ENCODE measurements at regions not wholly inside any gene's neighbourhood (a gene's known extent, or its start where the extent isn't known, plus 50 kb on each side); places are given as distances from the start of the nearest gene placed in this dataset.

GRCh38 chr5:121152411-121152810 is 688.3 kb downstream of the PRR16 start:
- H3K27me3 Mint-ChIP-seq (ENCODE audit: low read depth), result no peaks in the 10 kb centered on the region
- H3K9me3 Mint-ChIP-seq, result peaks cover 8% of the 10 kb centered on the region
- no peak overlapping the region for H3K4me3 Mint-ChIP-seq
- H3K36me3 Mint-ChIP-seq (ENCODE audit: low read depth), result no peaks in the 10 kb centered on the region
- H3K27ac Mint-ChIP-seq, result no peak overlapping the region
- H3K4me1 Mint-ChIP-seq (ENCODE audit: low read depth), result no peaks in the 10 kb centered on the region
- DNase-seq (ENCODE audit: low spot score), result no peak

GRCh38 chr5:121156565-121156964 is 692.5 kb downstream of the PRR16 start:
- no peak for DNase-seq (ENCODE audit: low spot score)
- no peaks in the 10 kb centered on the region for H3K9me3 Mint-ChIP-seq
- no peaks in the 10 kb centered on the region for H3K4me1 Mint-ChIP-seq (ENCODE audit: low read depth)
- no peak overlapping the region for H3K4me3 Mint-ChIP-seq
- no peaks in the 10 kb centered on the region for H3K27me3 Mint-ChIP-seq (ENCODE audit: low read depth)
- H3K36me3 Mint-ChIP-seq (ENCODE audit: low read depth), result no peaks in the 10 kb centered on the region
- H3K27ac Mint-ChIP-seq, result no peak overlapping the region

- Mint-ChIP-seq H3K4me3 (no peak overlapping the region), H3K9me3 (no peaks in the 10 kb centered on the region), H3K4me1 (ENCODE audit: low read depth) (no peaks in the 10 kb centered on the region), H3K36me3 (ENCODE audit: low read depth) (no peaks in the 10 kb centered on the region), H3K27ac (no peak overlapping the region), H3K27me3 (ENCODE audit: low read depth) (no peaks in the 10 kb centered on the region)
- DNase-seq (ENCODE audit: low spot score), result no peak
Observed at GRCh38 chr5:121158451-121158850, 693.2 kb upstream of the FTMT start.

- H3K4me1 Mint-ChIP-seq (ENCODE audit: low read depth), result no peaks in the 10 kb centered on the region
- no peaks in the 10 kb centered on the region for H3K36me3 Mint-ChIP-seq (ENCODE audit: low read depth)
- no peak for DNase-seq (ENCODE audit: low spot score)
- no peak overlapping the region for H3K4me3 Mint-ChIP-seq
- no peaks in the 10 kb centered on the region for H3K27me3 Mint-ChIP-seq (ENCODE audit: low read depth)
- no peaks in the 10 kb centered on the region for H3K9me3 Mint-ChIP-seq
- H3K27ac Mint-ChIP-seq, result no peak overlapping the region
Observed at GRCh38 chr5:121160591-121160990, 691.1 kb upstream of the FTMT start.

GRCh38 chr5:121164632-121165031 is 687.0 kb upstream of the FTMT start:
- Mint-ChIP-seq H3K4me1 (ENCODE audit: low read depth) (no peaks in the 10 kb centered on the region), H3K9me3 (peaks cover 4% of the 10 kb centered on the region), H3K27me3 (ENCODE audit: low read depth) (no peaks in the 10 kb centered on the region), H3K4me3 (no peak overlapping the region), H3K36me3 (ENCODE audit: low read depth) (no peaks in the 10 kb centered on the region), H3K27ac (no peak overlapping the region)
- no peak for DNase-seq (ENCODE audit: low spot score)

GRCh38 chr5:121171361-121171760 is 680.3 kb upstream of the FTMT start:
- no peak overlapping the region for H3K4me3 Mint-ChIP-seq
- no peaks in the 10 kb centered on the region for H3K9me3 Mint-ChIP-seq
- H3K4me1 Mint-ChIP-seq (ENCODE audit: low read depth), result no peaks in the 10 kb centered on the region
- no peak for DNase-seq (ENCODE audit: low spot score)
- H3K36me3 Mint-ChIP-seq (ENCODE audit: low read depth), result no peaks in the 10 kb centered on the region
- H3K27me3 Mint-ChIP-seq (ENCODE audit: low read depth), result no peaks in the 10 kb centered on the region
- no peak overlapping the region for H3K27ac Mint-ChIP-seq

- no peaks in the 10 kb centered on the region for H3K4me1 Mint-ChIP-seq (ENCODE audit: low read depth)
- H3K27ac Mint-ChIP-seq, result no peak overlapping the region
- no peaks in the 10 kb centered on the region for H3K9me3 Mint-ChIP-seq
- H3K4me3 Mint-ChIP-seq, result no peak overlapping the region
- no peaks in the 10 kb centered on the region for H3K27me3 Mint-ChIP-seq (ENCODE audit: low read depth)
- no peaks in the 10 kb centered on the region for H3K36me3 Mint-ChIP-seq (ENCODE audit: low read depth)
- DNase-seq (ENCODE audit: low spot score), result no peak
Observed at GRCh38 chr5:121171834-121172233, 679.8 kb upstream of the FTMT start.

- Mint-ChIP-seq H3K4me3 (no peak overlapping the region), H3K4me1 (ENCODE audit: low read depth) (no peaks in the 10 kb centered on the region), H3K36me3 (ENCODE audit: low read depth) (no peaks in the 10 kb centered on the region), H3K27ac (no peak overlapping the region), H3K27me3 (ENCODE audit: low read depth) (no peaks in the 10 kb centered on the region), H3K9me3 (no peaks in the 10 kb centered on the region)
- DNase-seq (ENCODE audit: low spot score), result no peak
Observed at GRCh38 chr5:121174351-121174750, 677.3 kb upstream of the FTMT start.

- H3K36me3 Mint-ChIP-seq (ENCODE audit: low read depth), result no peaks in the 10 kb centered on the region
- no peak overlapping the region for H3K4me3 Mint-ChIP-seq
- no peak for DNase-seq (ENCODE audit: low spot score)
- H3K27me3 Mint-ChIP-seq (ENCODE audit: low read depth), result no peaks in the 10 kb centered on the region
- H3K4me1 Mint-ChIP-seq (ENCODE audit: low read depth), result no peaks in the 10 kb centered on the region
- H3K9me3 Mint-ChIP-seq, result no peaks in the 10 kb centered on the region
- H3K27ac Mint-ChIP-seq, result no peak overlapping the region
Observed at GRCh38 chr5:121175986-121176385, 675.7 kb upstream of the FTMT start.

- H3K27me3 Mint-ChIP-seq (ENCODE audit: low read depth), result no peaks in the 10 kb centered on the region
- no peaks in the 10 kb centered on the region for H3K36me3 Mint-ChIP-seq (ENCODE audit: low read depth)
- no peak for DNase-seq (ENCODE audit: low spot score)
- no peak overlapping the region for H3K27ac Mint-ChIP-seq
- no peaks in the 10 kb centered on the region for H3K4me1 Mint-ChIP-seq (ENCODE audit: low read depth)
- no peaks in the 10 kb centered on the region for H3K9me3 Mint-ChIP-seq
- H3K4me3 Mint-ChIP-seq, result no peak overlapping the region
Observed at GRCh38 chr5:121182788-121183490, 668.7 kb upstream of the FTMT start.

- Mint-ChIP-seq H3K27ac (no peak overlapping the region), H3K4me3 (no peak overlapping the region), H3K9me3 (no peaks in the 10 kb centered on the region), H3K4me1 (ENCODE audit: low read depth) (no peaks in the 10 kb centered on the region), H3K27me3 (ENCODE audit: low read depth) (no peaks in the 10 kb centered on the region), H3K36me3 (ENCODE audit: low read depth) (no peaks in the 10 kb centered on the region)
- no peak for DNase-seq (ENCODE audit: low spot score)
Observed at GRCh38 chr5:121188849-121189248, 662.8 kb upstream of the FTMT start.

GRCh38 chr5:121189342-121190305 is 662.1 kb upstream of the FTMT start:
- no peaks in the 10 kb centered on the region for H3K36me3 Mint-ChIP-seq (ENCODE audit: low read depth)
- no peak for DNase-seq (ENCODE audit: low spot score)
- H3K27me3 Mint-ChIP-seq (ENCODE audit: low read depth), result no peaks in the 10 kb centered on the region
- H3K9me3 Mint-ChIP-seq, result no peaks in the 10 kb centered on the region
- H3K4me1 Mint-ChIP-seq (ENCODE audit: low read depth), result no peaks in the 10 kb centered on the region
- H3K27ac Mint-ChIP-seq, result no peak overlapping the region
- no peak overlapping the region for H3K4me3 Mint-ChIP-seq

GRCh38 chr5:121199216-121199999 is 652.3 kb upstream of the FTMT start:
- no peaks in the 10 kb centered on the region for H3K36me3 Mint-ChIP-seq (ENCODE audit: low read depth)
- DNase-seq (ENCODE audit: low spot score), result no peak
- no peak overlapping the region for H3K27ac Mint-ChIP-seq
- no peaks in the 10 kb centered on the region for H3K4me1 Mint-ChIP-seq (ENCODE audit: low read depth)
- H3K27me3 Mint-ChIP-seq (ENCODE audit: low read depth), result no peaks in the 10 kb centered on the region
- no peaks in the 10 kb centered on the region for H3K9me3 Mint-ChIP-seq
- H3K4me3 Mint-ChIP-seq, result no peak overlapping the region

GRCh38 chr5:121218086-121218485 is 633.6 kb upstream of the FTMT start:
- no peak overlapping the region for H3K27ac Mint-ChIP-seq
- H3K4me3 Mint-ChIP-seq, result no peak overlapping the region
- peaks cover 19% of the 10 kb centered on the region for H3K9me3 Mint-ChIP-seq
- H3K4me1 Mint-ChIP-seq (ENCODE audit: low read depth), result no peaks in the 10 kb centered on the region
- H3K27me3 Mint-ChIP-seq (ENCODE audit: low read depth), result no peaks in the 10 kb centered on the region
- no peak for DNase-seq (ENCODE audit: low spot score)
- H3K36me3 Mint-ChIP-seq (ENCODE audit: low read depth), result no peaks in the 10 kb centered on the region

Measured in T-helper 2 cell treated with Interferon-gamma antibody and Interleukin-4, amounts not matched to agents 5 μg/mL and 100 μg/mL, for 36 hours (primary cell).